ENCODE measurements at regions not wholly inside any gene's neighbourhood (a gene's known extent, or its start where the extent isn't known, plus 50 kb on each side); places are given as distances from the start of the nearest gene placed in this dataset.

- Mint-ChIP-seq H3K4me3 (no peak overlapping the region), H3K27ac (no peak overlapping the region), H3K9me3 (peaks cover 7 to 8% of the 10 kb centered on the region in 2 donors), H3K27me3 (ENCODE audit: low read depth in 2 of 2) (no peaks in the 10 kb centered on the region), H3K36me3 (no peaks in the 10 kb centered on the region), H3K4me1 (no peaks in the 10 kb centered on the region)
- intact Hi-C loops (cut with micrococcal nuclease), result no loop called here
- Histone ChIP-seq H3K36me3 (ENCODE audit: control insufficient read depth, insufficient read depth, low read length) (no peaks in the 10 kb centered on the region), H3K4me1 (ENCODE audit: control insufficient read depth, insufficient read depth, low read length) (no peaks in the 10 kb centered on the region), H3K27ac (ENCODE audit: low read length) (no peak overlapping the region), H3K27me3 (ENCODE audit: control insufficient read depth, insufficient read depth, low read length) (no peaks in the 10 kb centered on the region), H3K4me3 (ENCODE audit: low read length) (no peak overlapping the region), H3K9me3 (ENCODE audit: control insufficient read depth, insufficient read depth, low read length) (peaks cover 6% of the 10 kb centered on the region)
- WGBS (ENCODE audit: insufficient coverage), result 71% methylated on average over 5 of the region's 6 CpGs
- TF ChIP-seq CTCF (IDR thresholded peaks at IDR 0.05), result no peak
- DNase-seq (no peak), ATAC-seq (no peak)
These were observed 406.1 kb upstream of the HSF2 start for GRCh38 chr6:121993362-121993761.

GRCh38 chr6:121994919-121995318 is 404.5 kb upstream of the HSF2 start:
- Mint-ChIP-seq H3K27me3 (ENCODE audit: low read depth in 2 of 2) (no peaks in the 10 kb centered on the region), H3K4me1 (no peaks in the 10 kb centered on the region), H3K4me3 (no peak overlapping the region), H3K27ac (no peak overlapping the region), H3K9me3 (peaks cover 7 to 8% of the 10 kb centered on the region in 2 donors), H3K36me3 (no peaks in the 10 kb centered on the region)
- Histone ChIP-seq H3K4me3 (ENCODE audit: low read length) (no peak overlapping the region), H3K36me3 (ENCODE audit: control insufficient read depth, insufficient read depth, low read length) (no peaks in the 10 kb centered on the region), H3K9me3 (ENCODE audit: control insufficient read depth, insufficient read depth, low read length) (peaks cover 6% of the 10 kb centered on the region), H3K27me3 (ENCODE audit: control insufficient read depth, insufficient read depth, low read length) (no peaks in the 10 kb centered on the region), H3K27ac (ENCODE audit: low read length) (no peak overlapping the region), H3K4me1 (ENCODE audit: control insufficient read depth, insufficient read depth, low read length) (no peaks in the 10 kb centered on the region)
- ATAC-seq (no peak), DNase-seq (no peak)
- TF ChIP-seq CTCF (IDR thresholded peaks at IDR 0.05), result no peak
- 100% methylated on average over 1 of the region's 1 CpG for WGBS (ENCODE audit: insufficient coverage)
- intact Hi-C loops (cut with micrococcal nuclease), result no loop called here

GRCh38 chr6:121998631-121999030 is 400.8 kb upstream of the HSF2 start:
- Mint-ChIP-seq H3K4me1 (no peaks in the 10 kb centered on the region), H3K27ac (no peak overlapping the region), H3K36me3 (no peaks in the 10 kb centered on the region), H3K27me3 (ENCODE audit: low read depth in 2 of 2) (no peaks in the 10 kb centered on the region), H3K4me3 (no peak overlapping the region), H3K9me3 (peaks cover 9 to 11% of the 10 kb centered on the region in 2 donors)
- Histone ChIP-seq H3K27ac (ENCODE audit: low read length) (no peak overlapping the region), H3K36me3 (ENCODE audit: control insufficient read depth, insufficient read depth, low read length) (no peaks in the 10 kb centered on the region), H3K9me3 (ENCODE audit: control insufficient read depth, insufficient read depth, low read length) (peaks cover under 1% of the 10 kb centered on the region), H3K27me3 (ENCODE audit: control insufficient read depth, insufficient read depth, low read length) (no peaks in the 10 kb centered on the region), H3K4me1 (ENCODE audit: control insufficient read depth, insufficient read depth, low read length) (no peaks in the 10 kb centered on the region), H3K4me3 (ENCODE audit: low read length) (no peak overlapping the region)
- no CpG with 5 or more reads among the region's 2 CpGs for WGBS (ENCODE audit: insufficient coverage)
- intact Hi-C loops (cut with micrococcal nuclease), result no loop called here
- DNase-seq (no peak), ATAC-seq (no peak)
- TF ChIP-seq CTCF (IDR thresholded peaks at IDR 0.05), result no peak

- no peaks in the 10 kb centered on the region for H3K36me3 Mint-ChIP-seq
- intact Hi-C loops (cut with micrococcal nuclease), result no loop called here
- no peaks in the 10 kb centered on the region for H3K27me3 ChIP-seq (ENCODE audit: control insufficient read depth, insufficient read depth, low read length)
These were observed 399.9 kb upstream of the HSF2 start for GRCh38 chr6:121999456-122000065.

More at GRCh38 chr6:121999456-122000065, 399.9 kb upstream of the HSF2 start:
- DNase-seq, result no peak
- WGBS (ENCODE audit: insufficient coverage), result 80% methylated on average over 5 of the region's 6 CpGs
- H3K4me1 ChIP-seq (ENCODE audit: control insufficient read depth, insufficient read depth, low read length), result no peaks in the 10 kb centered on the region
- Mint-ChIP-seq H3K4me1 (no peaks in the 10 kb centered on the region), H3K9me3 (peaks cover 12 to 16% of the 10 kb centered on the region in 2 donors), H3K27me3 (ENCODE audit: low read depth in 2 of 2) (no peaks in the 10 kb centered on the region), H3K4me3 (no peak overlapping the region), H3K27ac (no peak overlapping the region)
- no peaks in the 10 kb centered on the region for H3K36me3 ChIP-seq (ENCODE audit: control insufficient read depth, insufficient read depth, low read length)
- no peaks in the 10 kb centered on the region for H3K9me3 ChIP-seq (ENCODE audit: control insufficient read depth, insufficient read depth, low read length)
- H3K27ac ChIP-seq (ENCODE audit: low read length), result no peak overlapping the region
- TF ChIP-seq CTCF (IDR thresholded peaks at IDR 0.05), result no peak
- H3K4me3 ChIP-seq (ENCODE audit: low read length), result no peak overlapping the region
- no peak for ATAC-seq
